G401 (cell line): ENCODE measurements at regions not wholly inside any gene's neighbourhood (a gene's known extent, or its start where the extent isn't known, plus 50 kb on each side); places are given as distances from the start of the nearest gene placed in this dataset.
"Not testable (repeated sequence)": the region's sequence is repeated elsewhere in the genome, so short reads cannot be mapped to it uniquely, and the experiment has no call there.

ENCODE experiments used
- DNase-seq: peaks from one replicate; pipeline ENCODE4 v3.0.0-alpha.2; 2015; ENCODE audit warnings: low spot score
- in situ Hi-C: cut with HindIII; loops from 2 replicates; pipeline ENCODE4 v1.10.0; 2016; ENCODE audit warnings: low sequenced_read_pairs, mixed read lengths

DNA sequence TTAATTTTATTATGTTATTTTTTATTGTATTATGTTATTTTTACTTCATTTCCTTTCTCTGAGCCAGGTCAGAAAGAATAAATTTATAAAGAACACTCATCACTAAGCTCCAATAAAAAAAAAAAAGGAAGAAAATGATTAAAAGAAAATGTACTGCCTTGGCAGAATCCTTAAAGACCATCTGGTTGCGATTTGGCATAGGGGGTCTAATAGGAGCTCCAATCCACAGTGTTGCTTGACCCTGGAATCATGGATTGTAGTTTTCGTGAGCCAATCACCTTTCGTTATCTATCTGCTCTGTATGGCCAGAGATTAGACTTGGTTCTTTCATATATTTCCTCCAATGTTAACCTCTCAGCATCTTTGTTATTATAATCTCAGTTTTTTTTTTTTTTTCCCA is 421.8 kb upstream of the MCTP2 start:
- DNase-seq = no peak
- in situ Hi-C loops = no loop called here

GRCh38 chr15:93803421-93804152 is 427.8 kb upstream of the MCTP2 start:
- in situ Hi-C loops = no loop called here

GRCh38 chr15:93801206-93801605 is 430.2 kb upstream of the MCTP2 start:
- in situ Hi-C loops = no loop called here
- DNase-seq = no peak

More at GRCh38 chr15:93803421-93804152, 427.8 kb upstream of the MCTP2 start:
- DNase-seq = no peak

GRCh38 chr15:93800805-93801204 is 430.6 kb upstream of the MCTP2 start:
- no peak for DNase-seq

GRCh38 chr15:93789441-93789840 is 441.9 kb upstream of the MCTP2 start:
- no peak for DNase-seq
- in situ Hi-C loops = no loop called here

More at GRCh38 chr15:93800805-93801204, 430.6 kb upstream of the MCTP2 start:
- in situ Hi-C loops = no loop called here

DNA sequence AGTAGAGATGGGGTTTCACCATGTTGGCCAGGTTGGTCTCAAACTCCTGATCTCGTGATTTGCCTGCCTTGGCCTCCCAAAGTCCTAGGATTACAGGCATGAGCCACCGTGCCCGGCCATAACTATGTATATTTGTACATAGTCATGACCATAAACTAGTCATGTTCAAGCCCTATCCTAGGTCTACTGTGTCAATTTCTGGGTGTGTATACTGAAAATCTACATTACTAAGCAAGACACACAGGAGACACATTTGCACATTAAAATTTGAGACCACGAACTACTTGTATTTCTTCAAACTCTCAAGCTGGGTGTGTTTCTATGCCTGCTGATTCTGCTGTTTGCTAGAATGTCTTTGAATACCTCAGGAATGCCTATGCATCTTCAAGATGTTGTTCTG is 451.3 kb upstream of the MCTP2 start:
- in situ Hi-C loops = no loop called here
- no peak for DNase-seq

- in situ Hi-C loops = no loop called here
- no peak for DNase-seq
Observed at GRCh38 chr15:93779341-93779740, 452.0 kb upstream of the MCTP2 start.

DNA sequence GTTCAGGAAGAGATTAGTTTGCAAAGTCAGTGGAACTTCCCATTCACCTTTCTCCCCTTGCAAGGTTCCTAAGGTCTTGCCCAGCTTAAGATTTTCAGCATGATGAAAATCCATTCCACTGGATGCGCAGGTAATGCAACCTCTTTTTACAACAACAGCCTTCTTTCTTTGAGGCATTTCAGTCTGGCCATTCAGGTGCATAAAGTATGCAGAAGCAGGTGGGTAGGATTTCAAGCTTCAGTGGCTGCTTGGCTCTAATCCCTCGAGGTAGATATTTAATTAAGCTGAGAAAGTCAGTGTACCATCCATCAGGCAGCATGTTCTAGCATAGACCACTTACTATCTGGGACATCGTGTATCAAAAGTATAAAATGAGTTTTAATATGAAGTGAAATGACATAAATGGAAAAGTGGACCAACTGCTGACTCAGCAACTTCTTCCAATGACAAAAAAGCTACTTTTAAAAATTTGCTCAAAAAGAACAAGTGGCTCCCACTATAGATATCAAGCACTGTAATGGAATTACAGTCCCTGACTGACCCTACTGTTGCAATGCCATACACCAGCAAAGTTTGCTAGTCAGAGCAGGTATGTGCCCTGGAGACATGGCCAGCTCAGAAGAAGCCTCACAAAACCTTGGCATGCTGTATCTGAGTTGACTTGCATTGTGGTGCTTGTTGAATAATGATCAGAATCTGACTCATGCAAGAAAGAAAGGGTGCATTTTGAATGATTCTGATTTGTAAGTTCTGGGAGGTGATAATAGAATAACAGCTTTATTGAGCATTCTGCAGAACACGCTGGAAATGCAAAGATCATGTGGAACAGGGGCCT is 459.9 kb upstream of the MCTP2 start:
- in situ Hi-C loops = no loop called here
- DNase-seq = peak; percentile 1

- DNase-seq = no peak
- in situ Hi-C loops = no loop called here
Observed at GRCh38 chr15:93770788-93771187, 460.6 kb upstream of the MCTP2 start.

DNA sequence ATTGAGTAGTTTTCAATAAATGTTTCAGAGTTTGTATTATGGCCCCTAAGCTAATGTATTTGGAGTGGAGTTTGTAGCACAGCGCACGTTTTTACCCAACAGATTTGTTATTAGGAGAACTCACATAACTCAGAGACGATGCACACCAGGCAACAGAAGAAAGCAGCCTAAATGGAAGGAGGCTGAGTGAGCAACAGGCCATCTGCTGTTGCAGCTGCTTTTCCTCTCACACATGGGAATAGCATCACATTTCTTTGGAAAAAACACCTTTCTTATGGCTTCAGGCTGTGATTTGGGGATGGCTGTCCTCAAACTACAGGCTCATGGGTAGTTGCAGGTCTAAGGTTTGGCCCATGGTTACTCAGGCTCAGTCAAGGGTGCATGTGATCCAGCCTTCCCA is 469.3 kb upstream of the MCTP2 start:
- no peak for DNase-seq
- in situ Hi-C loops = no loop called here

DNA sequence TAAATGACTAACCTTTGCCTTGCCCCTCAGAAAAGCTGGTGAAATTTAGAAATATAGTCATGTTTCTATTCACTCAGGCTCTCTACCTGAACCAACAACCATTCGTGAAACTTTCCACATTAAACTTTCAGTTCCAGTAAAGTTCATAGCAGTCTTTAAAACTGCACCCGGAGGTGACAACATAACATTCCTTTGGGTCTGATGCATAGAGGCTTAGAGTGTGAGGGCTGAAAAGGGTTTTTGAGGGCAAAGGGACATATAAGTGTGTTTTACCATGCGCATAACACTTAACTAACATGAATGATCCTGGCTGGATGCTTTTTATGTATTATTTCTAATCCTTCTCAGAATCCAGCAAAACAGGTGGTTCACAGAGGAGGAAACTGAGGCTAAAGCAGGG is 471.7 kb upstream of the MCTP2 start:
- in situ Hi-C loops = no loop called here
- no peak for DNase-seq

DNA sequence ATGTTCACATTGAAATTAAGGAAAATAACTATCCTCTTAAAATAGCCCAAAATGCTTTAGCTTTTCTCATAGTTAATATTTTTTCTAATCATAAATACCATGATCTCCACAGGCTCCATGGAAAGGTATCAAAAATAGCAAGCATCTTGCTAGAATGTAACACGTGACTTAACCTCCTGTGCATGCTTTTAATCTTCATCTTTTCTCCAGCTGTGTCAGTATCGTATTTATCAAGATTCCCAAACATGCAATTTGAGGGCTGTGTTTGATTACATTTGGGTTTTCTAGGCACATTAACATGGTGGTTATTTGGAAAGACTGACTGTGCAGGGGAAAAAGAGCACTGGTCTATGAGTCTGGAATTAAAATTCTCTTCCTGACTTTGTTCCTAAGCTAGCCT is 472.5 kb upstream of the MCTP2 start:
- in situ Hi-C loops = no loop called here
- no peak for DNase-seq

DNA sequence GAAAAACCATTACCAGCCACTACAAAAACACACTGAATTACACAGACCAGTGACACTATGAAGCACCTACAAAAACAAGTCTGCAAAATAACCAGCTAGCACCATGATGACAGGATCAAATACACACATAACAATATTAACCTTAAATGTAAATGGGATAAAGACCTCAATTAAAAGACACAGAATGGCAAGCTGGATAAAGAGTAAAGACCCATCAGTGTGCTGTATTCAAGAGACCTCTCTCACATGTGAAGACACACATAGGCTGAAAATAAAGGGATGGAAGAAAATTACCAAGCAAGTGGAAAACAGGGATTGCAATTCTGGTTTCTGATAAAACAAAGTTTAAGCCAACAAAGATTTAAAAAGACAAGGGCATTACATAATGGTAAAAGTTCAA is 482.7 kb upstream of the MCTP2 start:
- DNase-seq = no peak
- in situ Hi-C loops = no loop called here

GRCh38 chr15:93734976-93735375 is 496.4 kb upstream of the MCTP2 start:
- in situ Hi-C loops, DNase-seq: not testable (repeated sequence)

DNA sequence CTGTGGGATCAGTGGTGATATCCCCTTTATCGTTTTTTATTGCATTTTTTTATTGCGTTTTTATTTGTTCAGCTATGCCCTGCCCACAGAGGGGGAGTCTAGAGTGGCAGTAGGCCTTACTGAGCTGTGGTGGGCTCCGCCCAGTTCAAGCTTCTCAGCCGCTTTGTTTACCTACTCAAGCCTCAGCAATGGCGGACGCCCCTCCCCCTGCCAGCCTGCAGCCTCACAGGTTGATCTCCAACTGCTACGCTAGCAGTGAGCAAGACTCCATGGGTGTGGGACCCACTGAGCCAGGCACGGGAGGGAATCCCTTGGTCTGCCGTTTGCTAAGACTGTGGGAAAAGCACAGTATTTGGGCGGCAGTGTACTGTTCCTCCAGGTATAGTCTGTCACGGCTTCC is 500.6 kb upstream of the MCTP2 start:
- in situ Hi-C loops = no loop called here
- DNase-seq = no peak

DNA sequence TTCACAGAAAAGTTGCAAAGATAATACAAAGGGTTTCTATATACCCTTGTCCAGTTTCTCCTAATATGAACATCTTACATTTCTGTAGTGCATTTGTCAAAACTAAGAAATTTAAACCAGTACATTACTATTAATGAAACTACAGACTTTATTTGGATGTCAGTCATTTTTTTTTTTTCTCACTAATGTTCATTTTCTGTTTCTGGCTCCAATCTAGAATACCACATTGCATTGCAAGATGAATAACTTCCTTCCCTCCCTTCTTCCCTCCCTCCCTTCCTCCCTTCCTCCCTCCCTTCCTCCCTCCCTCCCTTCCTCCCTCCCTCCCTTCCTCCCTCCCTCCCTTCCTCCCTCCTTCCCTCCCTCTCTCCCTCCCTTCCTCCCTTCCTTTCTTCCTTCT is 509.2 kb upstream of the MCTP2 start:
- no peak for DNase-seq
- in situ Hi-C loops = no loop called here

- in situ Hi-C loops = no loop called here
- DNase-seq = no peak
Observed at GRCh38 chr15:93720607-93721006, 510.8 kb upstream of the MCTP2 start.

DNA sequence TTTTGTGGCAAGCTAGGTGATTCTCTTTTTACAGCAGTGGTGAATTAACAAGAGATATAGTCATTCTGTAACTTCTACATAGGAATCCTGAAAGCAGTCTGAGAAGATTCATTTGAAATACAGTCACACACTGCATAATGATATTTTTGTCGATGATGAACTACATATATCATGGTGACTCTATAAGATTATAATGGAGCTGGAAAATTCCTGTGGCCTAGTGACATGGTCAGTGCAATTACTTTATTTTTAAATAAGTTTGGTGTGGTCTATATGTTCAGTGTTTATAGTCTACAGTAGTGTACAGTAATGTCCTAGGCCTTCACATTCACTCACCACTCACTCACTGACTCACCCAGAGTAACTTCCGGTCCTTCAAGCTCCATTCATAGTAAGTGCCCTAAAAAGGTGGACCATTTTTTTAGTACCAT is 511.4 kb upstream of the MCTP2 start:
- DNase-seq = no peak
- in situ Hi-C loops = no loop called here

DNA sequence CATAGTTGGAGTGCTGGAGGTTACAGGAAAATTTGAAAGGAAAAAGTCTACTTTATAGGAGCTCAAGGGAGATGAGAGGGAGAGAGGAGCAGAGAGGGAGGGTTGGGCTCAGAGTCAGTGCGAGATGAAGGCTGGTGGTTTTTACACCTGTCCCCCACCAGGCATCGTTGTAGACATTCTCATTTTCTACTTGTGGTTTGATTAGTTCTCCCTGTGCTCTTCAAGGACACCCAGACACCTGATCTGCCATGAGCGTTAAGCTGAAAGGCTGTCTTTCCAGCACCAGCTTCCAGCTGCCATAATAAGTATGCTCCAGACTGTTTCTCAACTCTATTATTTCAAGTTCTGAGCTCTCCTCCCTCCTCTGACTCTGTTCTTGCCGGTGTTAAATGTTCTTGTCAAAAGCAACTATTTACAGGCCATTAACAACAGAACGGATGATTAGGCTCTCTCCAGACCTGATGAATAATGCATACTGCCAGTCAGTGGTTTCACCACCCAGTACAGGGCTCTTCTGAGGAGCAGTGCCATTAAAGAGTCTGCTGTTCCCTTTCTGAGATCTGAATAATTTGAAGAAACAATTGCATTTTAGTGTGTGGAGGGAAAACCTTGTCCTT is 514.6 kb upstream of the MCTP2 start:
- in situ Hi-C loops = no loop called here
- DNase-seq = no peak

GRCh38 chr15:93709708-93710107 is 521.7 kb upstream of the MCTP2 start:
- in situ Hi-C loops = no loop called here

More at GRCh38 chr15:93709708-93710107, 521.7 kb upstream of the MCTP2 start:
- DNase-seq = no peak
